Heart left ventricle (tissue), 16 donors: ENCODE measurements at regions not wholly inside any gene's neighbourhood (a gene's known extent, or its start where the extent isn't known, plus 50 kb on each side); places are given as distances from the start of the nearest gene placed in this dataset.
"Not testable (repeated sequence)": the region's sequence is repeated elsewhere in the genome, so short reads cannot be mapped to it uniquely, and the experiment has no call there.

Experiments used
- ATAC-seq, 4 donors: fragments of 200-7000 bp; cut with Tn5 transposase; one replicate each; pipeline ENCODE4 v1.9.1; 2020 to 2022; ENCODE audit warnings: moderate library complexity in 4 of 4, mild to moderate bottlenecking in 3 of 4, moderate number of reproducible peaks in 1 of 4
- DNase-seq, 5 donors: peaks; one replicate each; pipeline ENCODE4 v3.0.0-alpha.2; 2020
- H3K27ac ChIP-seq, 12 donors: fragments of 200-600 bp; sonication (generic) in 4 of 12; one replicate each; pipeline versions ENCODE4 v1.5.0 to v1.8.0; 2016 to 2022; ENCODE audit warnings: mild to moderate bottlenecking in 2 of 12
- H3K27me3 ChIP-seq, 9 donors: fragments of 200-600 bp; sonication (generic) in 2 of 9; one replicate each; pipeline versions ENCODE4 v1.5.1 to v1.8.0; 2016 to 2022; ENCODE audit warnings: mild to moderate bottlenecking in 3 of 9
- H3K36me3 ChIP-seq, 9 donors: fragments of 200-600 bp; sonication (generic) in 2 of 9; one replicate each; pipeline versions ENCODE4 v1.5.0 to v1.8.0; 2018 to 2022; ENCODE audit warnings: mild to moderate bottlenecking in 2 of 9
- H3K4me1 ChIP-seq, 12 donors: fragments of 200-600 bp; sonication (generic) in 4 of 12; one replicate each; pipeline versions ENCODE4 v1.5.0 to v1.8.0; 2016 to 2022; ENCODE audit warnings: mild to moderate bottlenecking in 3 of 12
- H3K4me3 ChIP-seq, 12 donors: fragments of 200-600 bp; sonication (generic) in 4 of 12; one replicate each; pipeline versions ENCODE4 v1.5.0 to v1.8.0; 2017 to 2022; ENCODE audit warnings: mild to moderate bottlenecking in 9 of 12, moderate library complexity in 4 of 12
- H3K9me3 ChIP-seq, 12 donors: fragments of 200-600 bp; sonication (generic) in 4 of 12; one replicate each; pipeline versions ENCODE4 v1.5.0 to v1.8.0; 2016 to 2022; ENCODE audit warnings: mild to moderate bottlenecking in 1 of 12
- CTCF ChIP-seq, 12 donors: fragments of 200-600 bp; sonication (generic) in 4 of 12; IDR thresholded peaks; one replicate each; pipeline versions ENCODE4 v1.5.0 to v1.8.0; 2018 to 2022; ENCODE audit warnings: antibody characterized with exemption in 12 of 12, mild to moderate bottlenecking in 5 of 12
- POLR2A ChIP-seq, 2 donors: fragments of 450-650 bp; IDR thresholded peaks; one replicate each; pipeline ENCODE4 v1.6.1; 2017; ENCODE audit warnings: antibody characterized with exemption in 2 of 2, mild to moderate bottlenecking in 2 of 2, moderate library complexity in 2 of 2
- WGBS, 4 donors: extraction: QIAGEN DNeasy Blood & Tissue Kit in 2 of 4; methylation state at CpG; one replicate each; pipeline versions ENCODE4 v1.1.5 to v1.1.7; 2013 to 2018; 5-methylcytosine and 5-hydroxymethylcytosine counted together
- intact Hi-C, 10 donors: fragments of 100-400 bp; cut with DNase I; formaldehyde crosslinking; loops; one replicate each; pipeline versions ENCODE4 v1.11.1 to v1.14.2; 2022
- donor health status: ischemic (EF 13 %, LVEDD 7.1; RV severe dilation, severe dysfunction).
- donor health status: healthy with polysubstance abuse.
- donor health status: DM: no; HTN: yes; CAD: no.
- donor health status: DM: no; HTN: no; CAD: no.
- donor health status: ischemic (EF 25% LVEDD 6.9; RV normal size, moderate dysfunction).
- donor health status: ischemic (EF 25% LVEDD 5.7; RV mildly dilated, moderate dysfunction).
- donor health status: healthy.
- donor health status: DM: yes; HTN: yes; CAD: no.
- donor health status: ischemic (EF 35%, LVEDD 5.7; RV mildly dilated, moderate dysfunction).
- donor health status: nonischemic (EF 11% LVEDD 7.7; RV severe dilation, severe dysfunction).
- donor health status: DM: yes; HTN: yes; CAD: no.
- donor health status: PGD.
- donor health status: ischemic (EF 29% LVEDD 5.4; RV normal size, mild dysfunction).
- donor health status: nonischemic (EF 23%, LVEDD 6.1; RV moderate dilation, normal function).

DNA sequence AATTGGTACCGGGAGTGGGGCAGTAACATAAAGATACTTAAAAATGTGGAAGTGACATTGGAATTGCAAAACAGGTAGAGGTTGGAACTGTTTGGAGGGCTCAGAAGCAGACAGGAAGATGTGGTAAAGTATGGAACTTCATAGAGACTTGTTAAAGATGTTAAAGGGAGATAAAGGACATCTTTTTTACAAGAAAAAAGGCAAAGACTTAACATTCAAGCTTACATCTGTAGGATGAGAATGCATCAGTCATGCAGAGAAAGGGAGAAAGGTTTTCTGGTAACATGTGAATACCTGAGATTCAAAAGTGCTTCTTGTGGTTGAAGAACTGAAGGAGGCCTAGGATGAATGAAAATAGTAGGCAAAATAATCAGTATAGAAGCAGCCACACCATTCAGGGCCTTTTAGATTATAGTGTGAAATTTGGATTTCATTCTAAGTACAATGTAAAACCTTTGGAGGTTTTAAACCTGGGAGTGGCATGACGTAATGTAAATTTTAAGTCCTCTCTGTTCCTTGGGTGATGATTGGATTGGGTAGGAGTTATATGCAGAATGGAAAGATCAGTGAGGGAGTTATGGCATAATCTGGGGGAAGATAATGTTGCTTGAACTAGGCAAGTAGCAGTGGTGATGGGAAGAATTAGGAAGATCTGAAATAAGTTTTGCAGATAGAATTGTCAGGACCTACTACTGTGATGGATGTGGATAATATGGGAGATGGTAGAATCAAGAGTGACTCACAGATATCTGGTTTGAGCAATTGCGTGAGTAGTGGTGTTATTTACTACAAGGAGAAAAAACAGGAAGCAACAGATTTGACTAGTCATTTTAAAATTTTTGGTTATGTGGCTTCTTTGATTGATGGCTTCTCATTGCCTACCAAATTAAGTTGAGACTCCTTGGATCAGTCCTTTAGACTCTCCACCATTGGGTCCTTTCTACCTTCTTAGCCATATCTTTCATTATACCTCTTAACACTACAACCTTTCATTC is 138.7 kb downstream of the VSIG4 start:
- TF ChIP-seq POLR2A (IDR thresholded peaks at IDR 0.05) (no peak), CTCF (IDR thresholded peaks at IDR 0.05) (no peak)
- intact Hi-C loops = loop anchor here in 1 of 10 donors (10.0 kb wide), 1 partner anchor 56 kb away; no protein-coding TSS in a partner anchor

DNA sequence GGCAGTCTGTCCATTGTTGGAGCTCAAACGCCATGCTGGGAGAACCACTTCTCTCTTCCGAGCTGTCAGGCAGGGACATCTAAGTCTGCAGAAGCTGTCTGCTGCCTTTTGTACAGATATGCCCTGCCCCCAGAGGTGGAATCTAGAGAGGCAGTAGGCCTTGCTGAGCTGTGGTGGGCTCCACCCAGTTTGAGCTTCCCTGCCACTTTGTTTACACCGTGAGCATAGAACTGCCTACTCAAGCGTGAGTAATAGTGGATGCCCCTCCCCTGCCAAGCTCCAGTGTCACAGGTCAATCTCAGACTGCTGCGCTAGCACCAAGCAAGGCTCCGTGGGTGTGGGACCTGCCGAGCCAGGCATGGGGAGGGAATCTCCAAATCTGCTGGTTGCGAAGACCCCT is 145.7 kb downstream of the VSIG4 start:
- H3K9me3 ChIP-seq = no peaks in the 10 kb centered on the region
- TF ChIP-seq CTCF (IDR thresholded peaks at IDR 0.05) (no peak), POLR2A (IDR thresholded peaks at IDR 0.05) (no peak)
- WGBS, 4 donors = 79 to 94% (median 87%) methylated on average over 5 to 8 of the region's 8 CpGs
- H3K4me1 ChIP-seq = no peaks in the 10 kb centered on the region
- H3K27me3 ChIP-seq = peaks cover 0 to 41% (median 0%) of the 10 kb centered on the region in 9 donors
- H3K36me3 ChIP-seq = no peaks in the 10 kb centered on the region
- DNase-seq (no peak), ATAC-seq (no peak)
- H3K27ac ChIP-seq = no peak overlapping the region
- no peak overlapping the region for H3K4me3 ChIP-seq
- intact Hi-C loops = no loop called here

More for the DNA sequence above, 138.7 kb downstream of the VSIG4 start:
- Histone ChIP-seq H3K36me3 (no peaks in the 10 kb centered on the region), H3K27me3 (peaks cover 0 to 53% (median 0%) of the 10 kb centered on the region in 9 donors), H3K4me1 (no peaks in the 10 kb centered on the region), H3K4me3 (no peak overlapping the region), H3K9me3 (no peaks in the 10 kb centered on the region), H3K27ac (no peak overlapping the region)
- ATAC-seq (no peak), DNase-seq (no peak)
- 72 to 85% (median 82%) methylated on average over 3 of the region's 3 CpGs for WGBS, 4 donors

GRCh38 chrX:65891817-65892216 is 148.1 kb downstream of the VSIG4 start:
- H3K4me1 ChIP-seq, ATAC-seq, H3K4me3 ChIP-seq, DNase-seq, H3K36me3 ChIP-seq, intact Hi-C loops, H3K9me3 ChIP-seq, H3K27ac ChIP-seq: not testable (repeated sequence)
- H3K27me3 ChIP-seq = peaks cover 0 to 21% (median 0%) of the 10 kb centered on the region in 9 donors
- 42 to 66% (median 55%) methylated on average over 2 of the region's 2 CpGs for WGBS, 4 donors

DNA sequence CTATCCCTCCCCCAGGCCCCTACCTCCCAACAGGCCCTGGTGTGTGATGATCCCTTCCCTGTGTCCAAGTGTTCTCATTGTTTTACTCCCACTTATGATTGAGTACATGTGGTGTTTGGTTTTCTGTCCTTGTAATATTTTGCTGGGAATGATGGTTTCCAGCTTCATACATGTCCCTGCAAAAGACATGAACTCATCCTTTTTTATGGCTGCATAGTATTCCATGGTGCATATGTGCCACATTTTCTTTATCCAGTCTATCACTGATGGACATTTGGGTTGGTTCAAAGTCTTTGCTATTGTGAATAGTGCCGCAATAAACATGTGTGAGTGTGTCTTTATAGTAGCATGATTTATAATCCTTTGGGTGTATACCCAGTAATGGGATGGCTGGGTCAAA is 151.7 kb downstream of the VSIG4 start:
- 93 to 100% (median 98%) methylated on average over 1 of the region's 1 CpG for WGBS, 4 donors
- H3K9me3 ChIP-seq, ATAC-seq, H3K4me3 ChIP-seq, H3K4me1 ChIP-seq, intact Hi-C loops, H3K36me3 ChIP-seq, H3K27ac ChIP-seq, DNase-seq: not testable (repeated sequence)
- H3K27me3 ChIP-seq = peaks cover 0 to 20% (median 0%) of the 10 kb centered on the region in 9 donors

- no peaks in the 10 kb centered on the region for H3K36me3 ChIP-seq
- H3K4me3 ChIP-seq = no peak overlapping the region
- H3K27ac ChIP-seq = no peak overlapping the region
- no peak for ATAC-seq
- 67 to 87% (median 79%) methylated on average over 2 of the region's 2 CpGs for WGBS, 4 donors
- intact Hi-C loops = no loop called here
- no peak for TF ChIP-seq CTCF (IDR thresholded peaks at IDR 0.05)
- H3K4me1 ChIP-seq = no peaks in the 10 kb centered on the region
- no peaks in the 10 kb centered on the region for H3K9me3 ChIP-seq
- DNase-seq = no peak
- peaks cover 0 to 33% (median 0%) of the 10 kb centered on the region in 9 donors for H3K27me3 ChIP-seq
These were observed 156.3 kb downstream of the VSIG4 start for GRCh38 chrX:65883556-65883955.
